ENCODE measurements at regions not wholly inside any gene's neighbourhood (a gene's known extent, or its start where the extent isn't known, plus 50 kb on each side); places are given as distances from the start of the nearest gene placed in this dataset.
"Not testable (repeated sequence)": the region's sequence is repeated elsewhere in the genome, so short reads cannot be mapped to it uniquely, and the experiment has no call there.

DNA sequence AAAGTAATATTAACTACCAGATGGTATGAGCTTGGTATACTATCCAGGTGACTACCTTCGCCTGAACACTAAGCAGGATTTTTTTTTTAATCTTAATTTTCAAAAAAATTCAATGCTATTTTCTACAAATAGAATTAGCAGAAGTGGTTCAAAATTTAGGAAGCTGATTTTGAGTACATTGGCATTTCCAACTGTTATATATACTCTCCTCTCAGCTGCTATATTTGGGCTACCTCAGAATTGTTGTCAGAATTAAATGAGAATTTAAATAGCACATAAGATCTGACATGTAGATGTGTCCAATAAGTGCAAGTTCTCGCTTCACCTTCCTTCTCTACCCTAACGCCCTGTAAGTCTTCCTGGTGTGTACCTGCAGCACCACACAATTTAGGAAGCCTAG lies 83.1 kb downstream of the DUSP6 start:
- H3K4me3 ChIP-seq (ENCODE audit: low read depth, poor library complexity, severe bottlenecking): no peak overlapping the region
- DNase-seq (ENCODE audit: low spot score in 2 of 2): no peak
- TF ChIP-seq CTCF (IDR thresholded peaks at IDR 0.05) (no peak), POLR2A (IDR thresholded peaks at IDR 0.05) (no peak)
- WGBS, 2 donors: 88 to 91% methylated on average over 3 of the region's 3 CpGs
- intact Hi-C loops (cut with DNase I; ENCODE audit: low total_unique reads): no loop called here

- DNase-seq (ENCODE audit: low spot score in 2 of 2): no peak
- 67 to 79% methylated on average over 3 of the region's 3 CpGs for WGBS, 2 donors
- H3K4me3 ChIP-seq (ENCODE audit: low read depth, poor library complexity, severe bottlenecking): no peak overlapping the region
- intact Hi-C loops (cut with DNase I; ENCODE audit: low total_unique reads): no loop called here
- TF ChIP-seq CTCF (IDR thresholded peaks at IDR 0.05) (no peak), POLR2A (IDR thresholded peaks at IDR 0.05) (no peak)
Measured at GRCh38 chr12:89267404-89267803, 84.9 kb downstream of the DUSP6 start.

- intact Hi-C loops (cut with DNase I; ENCODE audit: low total_unique reads); DNase-seq (ENCODE audit: low spot score in 2 of 2); H3K4me3 ChIP-seq (ENCODE audit: low read depth, poor library complexity, severe bottlenecking): not testable (repeated sequence)
- 78 to 81% methylated on average over 16 of the region's 16 CpGs for WGBS, 2 donors
Measured at GRCh38 chr12:89266574-89267188, 85.6 kb downstream of the DUSP6 start.

GRCh38 chr12:89264837-89265236 lies 87.5 kb downstream of the DUSP6 start:
- intact Hi-C loops (cut with DNase I; ENCODE audit: low total_unique reads): no loop called here
- TF ChIP-seq POLR2A (IDR thresholded peaks at IDR 0.05): no peak
- no peak for TF ChIP-seq CTCF (IDR thresholded peaks at IDR 0.05)
- no peak overlapping the region for H3K4me3 ChIP-seq (ENCODE audit: low read depth, poor library complexity, severe bottlenecking)
- DNase-seq (ENCODE audit: low spot score in 2 of 2): no peak

- TF ChIP-seq POLR2A (IDR thresholded peaks at IDR 0.05) (no peak), CTCF (IDR thresholded peaks at IDR 0.05) (no peak)
- no peak overlapping the region for H3K4me3 ChIP-seq (ENCODE audit: low read depth, poor library complexity, severe bottlenecking)
- WGBS, 2 donors: 89 to 96% methylated on average over 4 of the region's 4 CpGs
- no peak for DNase-seq (ENCODE audit: low spot score in 2 of 2)
- intact Hi-C loops (cut with DNase I; ENCODE audit: low total_unique reads): no loop called here
Measured at GRCh38 chr12:89263900-89264299, 88.4 kb downstream of the DUSP6 start.

- WGBS, 2 donors: 96 to 99% methylated on average over 2 of the region's 2 CpGs
- intact Hi-C loops (cut with DNase I; ENCODE audit: low total_unique reads): no loop called here
- no peak for DNase-seq (ENCODE audit: low spot score in 2 of 2)
Measured at GRCh38 chr12:89262855-89263552, 89.3 kb downstream of the DUSP6 start.

More at GRCh38 chr12:89262855-89263552, 89.3 kb downstream of the DUSP6 start:
- TF ChIP-seq CTCF (IDR thresholded peaks at IDR 0.05): no peak
- no peak for TF ChIP-seq POLR2A (IDR thresholded peaks at IDR 0.05)
- H3K4me3 ChIP-seq (ENCODE audit: low read depth, poor library complexity, severe bottlenecking): no peak overlapping the region

All from lower leg skin (tissue), 4 donors.